ENCODE measurements at regions not wholly inside any gene's neighbourhood (a gene's known extent, or its start where the extent isn't known, plus 50 kb on each side); places are given as distances from the start of the nearest gene placed in this dataset.

- no peak for DNase-seq
Observed at GRCh38 chr1:102050556-102050955, 53.8 kb upstream of the OLFM3 start.

DNA sequence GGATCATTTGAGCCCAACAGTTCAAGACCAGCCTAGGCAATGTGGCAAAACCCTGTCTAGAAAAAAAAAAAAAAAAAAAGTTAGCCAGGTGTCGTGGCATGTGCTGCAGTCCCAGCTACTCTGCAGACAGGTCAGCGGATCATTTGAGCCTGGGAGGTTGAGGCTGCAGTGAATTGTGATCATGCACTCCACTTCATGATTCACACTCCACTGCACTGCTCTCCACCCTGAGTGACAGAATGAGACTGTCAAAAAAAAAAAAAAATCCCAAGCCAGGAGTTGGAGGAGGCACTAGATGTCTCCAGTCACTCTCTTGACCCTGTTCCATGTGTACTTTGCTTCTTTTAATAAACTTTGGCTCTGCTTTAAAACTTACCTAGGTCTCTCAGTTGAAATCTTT, 51.0 kb upstream of the OLFM3 start:
- no peak for DNase-seq

Data from SW 1271 (cell line).